ENCODE measurements at regions not wholly inside any gene's neighbourhood (a gene's known extent, or its start where the extent isn't known, plus 50 kb on each side); places are given as distances from the start of the nearest gene placed in this dataset.
A peak's percentile ranks its signal among the peaks of the same experiment; 100 is the strongest.
"Not testable (repeated sequence)": the region's sequence is repeated elsewhere in the genome, so short reads cannot be mapped to it uniquely, and the experiment has no call there.

- DNase-seq = no peak
Measured at GRCh38 chr6:130613176-130613575, 214.0 kb upstream of the SMLR1 start.

- no peak for DNase-seq
Measured at GRCh38 chr6:130615816-130616215, 211.4 kb upstream of the SMLR1 start.

GRCh38 chr6:130617658-130618057, 209.5 kb upstream of the SMLR1 start:
- no peak for DNase-seq

GRCh38 chr6:130618806-130619205, 208.4 kb upstream of the SMLR1 start:
- not testable (repeated sequence) for DNase-seq

- no peak for DNase-seq
Measured at GRCh38 chr6:130620338-130620781, 206.8 kb upstream of the SMLR1 start.

GRCh38 chr6:130622142-130622541, 205.1 kb upstream of the SMLR1 start:
- DNase-seq = no peak

- no peak for DNase-seq
Measured at GRCh38 chr6:130624046-130624445, 203.2 kb upstream of the SMLR1 start.

- no peak for DNase-seq
Measured at GRCh38 chr6:130625825-130626527, 201.2 kb upstream of the SMLR1 start.

- DNase-seq = no peak
Measured at GRCh38 chr6:130628862-130629261, 198.3 kb upstream of the SMLR1 start.

GRCh38 chr6:130629640-130630039, 197.6 kb upstream of the SMLR1 start:
- DNase-seq = no peak

- peak; percentile 87 for DNase-seq
Measured at GRCh38 chr6:130632277-130632676, 194.9 kb upstream of the SMLR1 start.

- DNase-seq = no peak
Measured at GRCh38 chr6:130632897-130633296, 194.3 kb upstream of the SMLR1 start.

GRCh38 chr6:130643361-130643760, 183.8 kb upstream of the SMLR1 start:
- DNase-seq = no peak

GRCh38 chr6:130644175-130644574, 183.0 kb upstream of the SMLR1 start:
- no peak for DNase-seq

- DNase-seq = not testable (repeated sequence)
Measured at GRCh38 chr6:130644769-130645168, 182.4 kb upstream of the SMLR1 start.

GRCh38 chr6:130647246-130647645, 180.0 kb upstream of the SMLR1 start:
- DNase-seq = no peak

- DNase-seq = no peak
Measured at GRCh38 chr6:130655586-130655985, 171.6 kb upstream of the SMLR1 start.

- no peak for DNase-seq
Measured at GRCh38 chr6:130661077-130661476, 166.1 kb upstream of the SMLR1 start.

- no peak for DNase-seq
Measured at GRCh38 chr6:130666786-130667185, 160.4 kb upstream of the SMLR1 start.

GRCh38 chr6:130670142-130670541, 157.1 kb upstream of the SMLR1 start:
- DNase-seq = no peak

GRCh38 chr6:130671119-130671518, 156.1 kb upstream of the SMLR1 start:
- DNase-seq = no peak

GRCh38 chr6:130671577-130671976, 155.6 kb upstream of the SMLR1 start:
- DNase-seq = no peak

GRCh38 chr6:130672153-130672552, 155.1 kb upstream of the SMLR1 start:
- DNase-seq = no peak

GRCh38 chr6:130674604-130675003, 152.6 kb upstream of the SMLR1 start:
- DNase-seq = no peak

- no peak for DNase-seq
Measured at GRCh38 chr6:130675072-130675471, 152.1 kb upstream of the SMLR1 start.
